GM13976 (cell line): ENCODE measurements at regions not wholly inside any gene's neighbourhood (a gene's known extent, or its start where the extent isn't known, plus 50 kb on each side); places are given as distances from the start of the nearest gene placed in this dataset.
A peak's percentile ranks its signal among the peaks of the same experiment; 100 is the strongest.

Source experiments
- DNase-seq: peaks from one replicate; pipeline ENCODE4 v3.0.0; 2012; ENCODE audit warnings: low spot score
- CTCF ChIP-seq: IDR thresholded peaks from 2 replicates; pipeline ENCODE4 v1.5.1; 2012; ENCODE audit warnings: borderline replicate concordance, mild to moderate bottlenecking; ENCODE audit not compliant: insufficient read depth; ENCODE audit errors: extremely low read depth, missing control alignments, control extremely low read depth
- in situ Hi-C: fragments of 300-500 bp; cut with MboI; formaldehyde crosslinking; loops from one replicate; pipeline ENCODE4 v1.12.0; 2022; ENCODE audit warnings: low sequenced_read_pairs, mixed read lengths, inconsistent platforms; ENCODE audit not compliant: unreplicated experiment

- no peak for DNase-seq
- no peak for TF ChIP-seq CTCF
- in situ Hi-C loops = loop anchor here (5.0 kb wide), 1 partner anchor 85 kb away; no protein-coding TSS in a partner anchor
Observed at GRCh38 chr14:76957224-76957891, 71.2 kb downstream of the IRF2BPL start.

- in situ Hi-C loops = loop anchor here (5.0 kb wide), 1 partner anchor 86 kb away; no protein-coding TSS in a partner anchor
- TF ChIP-seq CTCF = no peak
Observed at GRCh38 chr14:76956316-76957090, 72.0 kb downstream of the IRF2BPL start.

GRCh38 chr14:76955575-76956315, 72.8 kb downstream of the IRF2BPL start:
- in situ Hi-C loops = loop anchor here (5.0 kb wide), 1 partner anchor 87 kb away; no protein-coding TSS in a partner anchor
- no peak for TF ChIP-seq CTCF
- DNase-seq = peak; percentile 63

More at GRCh38 chr14:76956316-76957090, 72.0 kb downstream of the IRF2BPL start:
- peak; percentile 57 for DNase-seq

GRCh38 chr14:76954394-76955190, 73.9 kb downstream of the IRF2BPL start:
- no peak for TF ChIP-seq CTCF
- DNase-seq = no peak
- in situ Hi-C loops = loop anchor here (5.0 kb wide), 1 partner anchor 88 kb away; no protein-coding TSS in a partner anchor

- peak; percentile 69 for DNase-seq
- TF ChIP-seq CTCF = no peak
- in situ Hi-C loops = no loop called here
Observed at GRCh38 chr14:76953311-76953945, 75.1 kb downstream of the IRF2BPL start.
